ENCODE measurements at regions not wholly inside any gene's neighbourhood (a gene's known extent, or its start where the extent isn't known, plus 50 kb on each side); places are given as distances from the start of the nearest gene placed in this dataset.

DNA sequence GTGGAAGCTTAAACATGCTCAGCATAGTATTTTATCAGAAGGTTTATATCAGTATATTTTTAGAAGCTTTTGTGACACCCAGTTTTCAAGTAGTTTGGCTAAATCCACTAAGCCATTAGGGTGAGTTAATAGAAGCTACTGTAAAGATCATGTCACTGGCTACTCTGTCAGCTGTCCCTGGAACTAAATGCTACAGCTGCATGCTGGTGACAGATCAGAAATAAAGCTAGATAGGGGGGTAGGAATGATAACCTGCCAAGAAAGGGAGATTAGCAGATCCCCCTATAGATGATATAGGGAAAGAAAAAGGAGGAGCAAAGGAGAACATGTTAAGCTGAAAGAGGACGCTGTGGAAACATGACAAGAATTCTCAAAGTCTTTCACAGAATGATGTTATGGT, 363.2 kb downstream of the QKI start:
- DNase-seq = no peak

DNA sequence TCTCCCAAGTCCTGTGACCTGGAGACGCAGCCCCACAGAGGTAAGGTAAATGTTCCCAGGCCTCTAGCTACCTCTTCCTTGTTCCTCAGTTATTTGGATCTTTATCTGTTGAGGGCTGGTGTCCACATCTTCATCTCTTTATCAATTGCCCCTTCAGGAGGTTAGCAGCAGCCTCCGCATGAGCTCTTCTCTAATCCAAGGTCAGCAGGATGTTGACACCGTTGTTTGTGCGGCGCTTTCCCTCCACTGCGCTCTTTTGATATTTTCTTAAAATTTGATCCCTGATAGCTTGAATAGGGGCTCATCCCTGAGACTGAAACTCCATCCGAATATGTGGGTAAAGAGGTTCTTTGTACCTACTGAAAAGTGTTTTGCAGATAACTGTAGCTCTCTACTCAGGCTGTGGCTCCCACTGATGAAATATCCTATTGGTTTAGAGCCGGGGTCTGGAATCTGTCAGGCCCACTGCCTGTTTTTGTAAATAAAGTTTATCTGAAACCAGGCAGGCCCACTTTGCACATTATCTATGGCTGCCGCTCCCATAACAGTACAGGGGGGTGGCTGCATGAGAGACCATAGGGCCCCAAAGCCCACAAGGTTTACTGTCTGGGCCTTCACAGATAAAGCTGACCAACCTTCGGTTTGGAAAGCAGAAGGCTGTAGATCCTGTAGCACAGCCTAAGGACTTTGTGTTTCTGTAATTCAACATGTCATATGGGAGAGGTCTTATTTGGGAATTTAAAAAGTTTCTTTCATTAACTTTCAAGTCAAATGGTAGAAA, 362.6 kb downstream of the QKI start:
- no peak for DNase-seq

DNA sequence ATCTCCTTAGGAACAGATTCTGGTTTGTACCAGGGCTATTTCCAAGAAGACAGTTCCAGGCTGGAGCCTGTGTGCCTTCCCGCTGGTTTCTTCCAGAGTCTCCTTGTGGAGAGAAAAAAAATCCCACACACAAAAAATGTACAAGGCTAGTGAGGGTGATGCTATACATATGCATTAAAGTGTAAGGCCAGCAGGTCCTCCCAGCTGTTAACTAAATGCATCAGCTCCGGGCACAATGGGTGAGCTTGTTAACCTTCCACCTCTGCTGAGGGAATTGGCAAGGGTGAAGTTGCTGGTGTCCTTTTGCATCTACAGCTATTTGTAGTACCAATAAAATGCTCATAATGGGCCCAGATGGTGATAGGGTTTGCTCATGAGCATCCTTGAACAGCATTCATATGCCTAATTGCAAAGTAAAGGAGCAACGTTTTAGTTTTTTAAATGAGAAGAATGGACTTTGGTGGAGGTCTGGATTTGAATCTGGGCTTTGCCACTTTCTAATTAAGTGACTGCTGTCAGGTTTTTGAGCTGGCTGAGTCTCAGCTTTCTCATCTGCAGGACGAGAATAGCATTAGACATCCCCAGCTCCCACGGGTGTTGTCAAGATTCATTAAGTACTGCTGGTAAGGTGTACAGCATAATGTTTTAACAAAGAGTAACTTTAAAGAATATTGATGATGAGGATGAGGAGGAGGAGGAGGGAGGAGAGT, 361.8 kb downstream of the QKI start:
- DNase-seq = peak; percentile 30 to 63

DNA sequence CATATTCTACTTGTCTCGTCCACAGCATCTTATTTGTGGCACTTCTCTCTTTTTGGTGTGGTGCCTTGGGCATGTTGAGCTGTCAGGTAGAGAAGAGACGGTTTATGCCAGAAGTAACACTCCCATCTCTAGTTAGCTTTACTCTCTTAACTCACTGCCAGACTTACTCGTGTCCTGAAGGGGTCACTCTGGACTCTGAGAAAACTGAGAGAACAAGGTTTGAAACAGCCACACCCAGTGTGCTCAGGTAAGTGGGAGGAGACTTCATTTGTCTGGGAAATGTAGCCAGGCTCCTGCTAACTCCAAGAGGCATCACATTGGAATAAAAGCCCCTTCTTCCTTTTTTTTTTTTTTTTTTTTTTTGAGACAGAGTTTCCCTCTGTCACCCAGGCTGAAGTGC, 360.8 kb downstream of the QKI start:
- DNase-seq = no peak

DNA sequence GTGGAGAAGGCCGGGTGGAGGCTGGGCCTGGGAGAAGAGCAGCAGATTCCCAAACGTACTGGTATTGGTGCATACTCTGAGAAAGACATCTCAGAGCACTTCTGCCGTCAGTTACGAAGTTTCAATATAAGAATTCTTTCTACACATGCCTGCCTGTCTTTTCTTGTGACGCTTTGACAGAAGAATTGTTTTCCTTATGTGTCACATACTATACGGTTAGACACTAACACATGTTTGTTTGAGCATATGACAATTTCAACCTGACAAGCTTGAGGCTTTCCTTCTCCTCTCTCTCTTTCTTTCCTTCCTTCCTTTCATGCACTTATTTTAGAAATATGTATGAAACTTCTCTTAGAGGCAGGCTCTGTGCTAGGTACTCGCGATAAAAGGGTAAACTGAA, 360.0 kb downstream of the QKI start:
- no peak for DNase-seq

DNA sequence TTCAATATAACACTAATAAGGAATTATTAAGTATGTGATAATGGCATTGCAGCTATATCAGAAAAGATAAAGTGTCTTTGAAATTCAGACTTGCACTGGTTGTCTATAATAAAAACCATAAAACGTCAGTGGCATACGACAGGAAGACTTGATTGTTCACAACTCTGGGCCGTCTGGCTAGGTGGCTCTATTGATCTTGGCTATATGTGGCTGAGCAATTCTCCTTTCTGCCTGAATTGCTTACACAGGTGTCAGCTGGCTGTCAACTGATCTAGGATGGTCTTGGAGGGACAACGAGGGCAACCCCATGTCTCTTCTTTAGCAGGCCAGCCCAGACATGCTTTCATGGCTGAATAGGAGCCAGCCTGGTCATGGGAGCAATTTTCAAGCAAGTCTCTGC, 359.1 kb downstream of the QKI start:
- DNase-seq = no peak

DNA sequence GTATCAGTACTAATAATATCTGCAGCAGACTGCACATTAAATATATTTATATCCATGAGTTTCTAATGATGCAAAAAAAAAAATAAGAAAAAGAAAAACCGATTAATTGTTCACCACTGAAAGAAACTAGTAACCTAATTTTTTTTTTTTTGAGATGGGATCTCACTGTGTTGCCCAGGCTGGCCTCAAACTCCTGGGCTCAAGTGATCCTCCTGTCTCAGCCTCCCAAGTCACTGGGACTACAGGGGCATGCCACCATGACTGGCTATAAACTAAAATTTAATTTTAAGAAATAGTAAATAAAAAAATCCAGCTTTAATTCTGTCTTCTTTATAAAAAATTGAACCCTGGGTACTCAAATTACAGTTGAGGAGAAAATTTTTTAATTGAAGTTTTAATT, 358.2 kb downstream of the QKI start:
- DNase-seq = no peak

DNA sequence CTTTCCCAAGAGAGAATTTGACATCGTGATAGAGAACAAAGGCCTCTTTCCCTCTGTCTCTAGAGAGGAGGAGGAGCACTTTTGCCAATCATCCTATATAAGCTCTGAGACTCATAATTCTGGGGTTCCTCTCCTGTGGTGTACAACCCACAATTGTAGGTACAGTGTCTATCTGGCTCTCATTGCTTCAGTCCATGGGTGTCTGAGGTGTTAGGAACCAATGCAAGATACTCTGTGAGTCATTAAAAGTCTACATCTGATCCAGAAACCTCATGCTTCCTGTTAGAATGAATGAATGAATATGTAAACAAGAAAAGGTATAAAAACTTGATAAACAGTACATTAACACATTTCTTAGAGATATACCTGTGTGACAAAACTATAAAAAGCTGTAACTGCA, 356.7 kb downstream of the QKI start:
- no peak for DNase-seq

DNA sequence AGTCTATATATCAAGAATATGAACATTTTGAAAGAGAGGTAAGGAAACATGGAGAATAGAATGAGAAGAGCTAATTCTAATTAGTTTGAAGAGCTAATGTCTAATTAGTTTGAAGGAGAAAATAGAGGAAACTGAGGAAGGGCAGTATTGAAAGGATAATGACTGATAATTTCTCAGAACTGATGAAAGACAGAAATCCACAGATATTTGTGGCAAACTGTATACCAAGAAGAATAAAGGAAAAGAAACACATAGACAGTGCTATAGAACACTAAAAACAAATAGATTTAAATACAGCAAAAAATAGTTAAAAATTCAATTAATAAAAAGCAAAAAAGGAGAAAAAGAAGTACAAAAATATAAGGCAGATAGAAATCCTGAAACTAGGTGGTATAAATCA, 354.4 kb downstream of the QKI start:
- DNase-seq = no peak

DNA sequence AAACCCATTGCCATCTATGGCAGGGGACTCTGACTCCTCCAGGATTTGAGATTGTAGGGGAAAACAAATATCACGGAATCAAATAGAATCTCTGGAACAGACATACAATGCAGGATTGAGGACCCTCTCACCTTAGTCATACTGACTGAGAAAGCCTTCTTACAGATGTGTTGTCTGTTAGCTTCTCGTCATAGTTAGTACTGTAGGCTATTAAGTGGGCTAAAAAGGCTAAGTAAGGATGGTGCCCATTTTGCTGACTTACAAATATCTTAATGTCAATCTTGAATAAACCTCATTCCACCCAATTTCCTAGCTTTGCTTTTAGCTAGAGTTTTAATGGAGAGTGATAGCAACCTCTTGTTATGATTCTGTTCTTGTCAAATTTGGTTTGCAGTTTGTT, 352.4 kb downstream of the QKI start:
- no peak for DNase-seq

DNA sequence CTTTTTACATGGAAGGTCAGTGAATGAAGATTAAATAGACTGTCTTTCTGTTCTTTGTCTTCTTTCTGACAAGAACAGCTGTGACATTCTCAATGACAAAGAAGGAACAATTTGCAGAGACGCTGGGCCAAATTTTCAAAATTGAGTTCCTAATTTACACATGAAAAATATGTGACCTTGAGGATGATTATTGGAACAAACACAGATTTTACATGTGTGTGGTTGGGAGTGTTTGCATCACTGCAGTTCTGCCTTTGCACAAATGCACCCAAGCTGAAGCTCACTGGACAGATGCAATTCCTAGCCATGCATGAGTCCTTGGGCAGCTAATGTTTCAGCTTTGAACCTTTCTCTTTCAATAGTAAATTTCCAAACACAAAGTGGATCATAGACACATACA, 350.8 kb downstream of the QKI start:
- no peak for DNase-seq

DNA sequence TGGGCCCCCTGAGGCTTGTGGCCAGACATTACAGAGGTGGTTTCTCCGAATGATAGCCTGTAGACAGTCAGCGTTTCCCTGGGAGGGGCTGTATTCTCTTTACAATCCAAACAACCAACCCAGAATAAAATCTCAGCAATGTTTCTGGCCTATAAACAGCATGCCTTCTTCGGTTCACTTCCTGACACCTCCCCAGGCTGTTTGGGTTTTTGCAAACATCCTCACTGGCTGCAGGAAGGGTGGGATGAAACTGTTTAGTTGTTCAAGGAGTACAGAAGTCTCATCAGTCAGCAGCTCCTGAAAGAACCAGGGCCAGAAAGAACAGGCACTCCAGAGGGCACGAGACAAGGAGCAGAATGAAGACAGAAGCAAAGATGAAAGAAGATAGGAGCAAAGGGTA, 350.0 kb downstream of the QKI start:
- DNase-seq = no peak

DNA sequence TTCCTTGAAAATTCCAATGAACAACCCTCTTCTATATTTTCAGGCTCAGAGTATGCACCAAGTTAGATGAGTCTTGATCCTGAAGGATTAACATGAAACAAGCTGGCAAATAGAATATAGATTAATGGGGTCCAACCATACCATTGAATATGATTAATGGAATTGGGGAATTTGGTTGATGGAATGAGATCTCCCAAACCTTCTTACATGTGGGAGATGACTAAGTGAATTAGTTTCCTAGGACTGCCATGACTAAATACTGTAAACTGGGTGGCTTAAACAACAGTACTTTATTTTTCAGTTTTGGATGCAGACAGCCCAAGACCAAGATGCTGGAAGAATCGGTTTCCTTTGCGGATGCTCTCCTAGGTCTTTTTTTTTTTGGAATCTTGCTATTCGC, 347.0 kb downstream of the QKI start:
- no peak for DNase-seq

DNA sequence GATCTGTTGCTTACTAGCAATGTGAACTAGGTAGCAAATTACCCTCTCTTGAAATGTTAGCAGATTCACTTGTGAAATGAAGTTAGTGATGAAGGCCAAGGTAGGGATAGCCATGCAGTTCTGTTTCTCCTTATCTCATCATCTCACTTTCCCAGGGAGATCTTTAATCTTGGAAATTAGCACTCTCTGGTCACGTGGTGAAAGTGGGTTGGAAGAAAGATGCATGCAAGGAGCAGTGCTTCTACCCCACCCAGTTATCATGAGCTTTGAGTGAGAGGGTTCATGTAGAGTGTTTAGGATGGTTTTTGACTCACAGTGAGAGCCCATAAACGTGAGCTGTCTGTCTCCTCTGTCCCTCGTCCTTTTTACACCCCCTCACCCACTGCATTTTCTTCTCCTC, 346.3 kb downstream of the QKI start:
- DNase-seq = no peak

DNA sequence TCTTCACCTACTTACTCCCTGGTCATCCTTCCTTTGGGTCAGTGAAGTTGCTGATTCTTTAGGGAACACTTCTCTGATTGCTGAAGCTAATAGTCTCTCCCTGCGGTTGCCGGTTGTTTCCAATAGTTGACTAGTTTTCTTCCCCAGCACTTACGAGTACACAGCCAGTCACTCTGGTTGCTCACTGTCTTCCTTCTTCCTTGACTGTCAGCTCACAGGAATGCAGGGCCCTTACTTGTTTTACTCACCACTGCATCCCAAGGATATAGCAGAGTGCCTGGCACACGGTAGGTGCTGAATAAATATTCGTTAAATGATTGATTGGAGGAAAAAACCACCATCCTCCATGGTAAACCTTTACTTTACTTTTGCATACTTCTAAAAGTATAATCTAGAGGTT, 345.0 kb downstream of the QKI start:
- DNase-seq = no peak

DNA sequence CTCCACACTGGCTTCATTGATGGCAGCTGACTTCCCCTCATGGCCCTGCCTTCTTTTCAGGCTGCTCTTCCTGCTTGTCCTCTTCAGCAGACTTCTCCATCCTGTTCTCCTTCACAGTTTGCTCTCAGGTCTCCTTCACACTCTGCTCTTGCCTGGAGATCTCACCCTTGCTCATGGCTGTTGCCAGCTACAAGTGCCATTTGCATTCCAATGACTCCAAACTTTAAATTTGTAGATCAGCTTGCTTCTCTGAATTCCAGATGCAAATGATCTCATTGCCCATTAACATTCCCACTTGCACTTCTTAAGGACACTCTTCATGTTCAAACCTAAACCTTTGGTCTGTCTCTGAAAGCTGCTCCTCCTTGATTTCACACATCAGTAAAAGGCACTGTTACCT, 343.0 kb downstream of the QKI start:
- DNase-seq = no peak

DNA sequence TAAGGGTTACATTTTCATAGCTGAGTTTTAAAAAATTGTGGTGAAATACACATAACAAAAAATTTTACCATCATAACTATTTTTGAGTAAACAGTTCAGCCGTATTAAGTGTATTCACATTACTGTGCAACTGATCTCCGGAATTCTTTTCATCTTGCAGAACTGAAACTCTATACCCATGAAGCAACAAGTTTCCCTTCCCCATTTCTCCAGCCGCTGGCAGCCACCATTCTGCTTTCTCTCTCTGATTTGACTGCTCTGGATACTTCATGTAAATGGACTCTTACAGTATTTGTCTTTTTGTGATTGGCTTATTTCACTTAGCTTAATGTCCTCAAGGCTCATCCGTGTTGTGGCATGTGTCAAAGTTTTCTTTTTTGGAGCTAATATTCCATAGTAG, 341.6 kb downstream of the QKI start:
- DNase-seq = no peak

DNA sequence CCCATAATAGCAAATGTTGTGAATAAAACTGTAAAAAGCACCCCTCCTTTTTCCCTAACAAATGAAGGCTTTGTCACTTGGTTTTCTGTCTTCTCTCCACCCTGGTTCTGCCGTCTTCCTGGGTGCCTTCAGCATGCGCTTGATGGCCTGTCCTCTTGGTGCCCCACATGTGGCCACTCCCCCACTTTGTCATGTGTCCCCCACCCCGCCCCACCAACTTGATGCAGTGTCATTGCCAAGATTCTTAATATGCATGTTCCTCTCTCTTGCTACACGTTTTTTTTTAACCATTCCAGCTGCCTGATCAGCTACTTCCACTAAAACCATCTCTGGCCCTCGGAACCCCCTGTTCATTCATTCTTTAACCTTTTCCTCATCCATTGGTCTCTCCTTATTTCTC, 340.3 kb downstream of the QKI start:
- DNase-seq = no peak

DNA sequence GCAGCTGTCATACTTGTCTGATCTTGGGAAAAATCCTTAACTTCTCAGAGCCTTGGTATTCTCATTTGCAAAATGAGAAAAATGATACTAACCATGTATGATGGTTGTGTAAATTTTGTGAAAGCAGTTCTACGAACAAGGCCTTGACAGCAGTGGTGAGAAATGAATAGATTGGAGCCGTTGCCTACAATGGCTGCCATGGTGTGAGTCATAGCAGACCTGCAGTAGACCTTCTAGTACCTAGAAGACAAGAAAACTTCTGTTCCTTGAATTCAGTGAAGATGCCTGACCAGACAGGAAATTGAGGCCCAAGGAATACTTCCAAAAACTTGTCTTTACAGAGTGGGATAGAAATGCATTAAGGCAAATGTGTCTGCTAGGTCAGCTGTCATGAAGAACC, 338.9 kb downstream of the QKI start:
- no peak for DNase-seq

DNA sequence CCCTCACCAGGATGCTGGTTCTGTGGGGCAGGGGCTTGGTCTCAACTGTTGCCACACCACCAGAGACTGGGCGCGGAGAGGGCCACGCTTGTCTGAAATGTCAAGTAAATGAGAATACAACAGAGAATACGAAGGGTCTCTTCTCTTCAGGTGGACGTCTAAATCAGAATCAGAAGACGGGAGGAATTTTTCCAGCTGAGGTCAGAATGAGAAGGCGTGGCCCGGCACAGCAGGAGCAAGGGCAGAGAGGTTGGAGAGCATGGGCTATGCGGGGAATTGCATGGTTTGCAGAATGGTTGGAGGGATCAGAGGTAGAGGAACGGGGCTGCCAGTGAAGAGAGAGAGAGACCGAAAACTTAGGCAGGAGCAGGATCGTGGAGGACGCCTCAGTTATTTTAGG, 337.9 kb downstream of the QKI start:
- DNase-seq = no peak

DNA sequence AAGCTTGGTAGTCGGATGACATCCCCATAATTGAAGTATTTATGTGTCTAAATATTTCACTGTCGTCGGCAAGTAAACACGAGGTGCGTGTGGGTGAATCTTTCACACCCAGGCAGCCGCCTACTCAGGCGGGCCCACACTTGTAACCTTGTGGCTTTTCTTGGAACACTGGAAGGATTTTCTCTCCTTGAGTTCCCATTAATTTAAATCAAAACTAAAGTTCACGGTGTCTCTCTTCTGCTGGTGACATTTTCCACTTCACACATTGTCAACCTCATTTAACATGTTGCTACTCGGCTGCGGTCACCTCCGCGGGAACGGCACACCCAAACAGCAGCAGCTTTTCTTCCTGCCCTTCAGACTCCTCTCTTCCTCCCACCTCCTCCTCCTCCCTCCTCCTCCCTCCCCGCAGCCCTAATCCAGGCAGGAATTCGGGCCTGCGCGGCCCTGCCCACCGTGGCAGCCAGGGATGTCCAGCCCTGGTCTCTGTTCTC, 336.6 kb downstream of the QKI start:
- no peak for DNase-seq

DNA sequence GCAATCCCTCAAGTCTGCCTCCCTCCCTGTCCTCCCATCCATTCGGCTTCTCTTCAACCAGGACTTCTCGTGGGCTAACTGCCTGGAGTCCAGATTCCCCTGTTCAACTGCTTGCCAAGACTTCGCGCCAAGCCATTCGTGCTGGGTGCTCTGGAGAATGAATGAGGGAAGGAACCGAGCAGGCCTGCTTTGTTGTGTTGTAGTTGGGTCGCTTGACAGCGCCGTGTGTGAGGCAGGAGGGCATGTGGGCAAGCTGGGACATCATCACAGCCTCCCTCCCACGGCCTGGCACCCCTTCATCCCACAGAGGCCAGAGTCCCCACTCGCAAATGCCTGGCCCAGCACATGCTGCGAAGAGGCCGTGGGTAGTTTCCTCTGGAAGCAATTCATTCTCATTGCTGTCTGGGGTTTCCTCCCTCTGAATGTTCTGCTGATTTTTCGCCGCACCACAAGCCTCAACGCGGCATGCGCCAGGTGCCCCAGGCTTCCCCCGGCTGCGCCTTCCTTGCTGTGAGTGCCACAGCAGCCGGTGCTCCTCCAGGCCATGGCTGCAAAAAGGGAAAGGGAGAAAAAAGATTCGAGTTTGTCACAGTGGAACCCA, 336.0 kb downstream of the QKI start:
- no peak for DNase-seq

DNA sequence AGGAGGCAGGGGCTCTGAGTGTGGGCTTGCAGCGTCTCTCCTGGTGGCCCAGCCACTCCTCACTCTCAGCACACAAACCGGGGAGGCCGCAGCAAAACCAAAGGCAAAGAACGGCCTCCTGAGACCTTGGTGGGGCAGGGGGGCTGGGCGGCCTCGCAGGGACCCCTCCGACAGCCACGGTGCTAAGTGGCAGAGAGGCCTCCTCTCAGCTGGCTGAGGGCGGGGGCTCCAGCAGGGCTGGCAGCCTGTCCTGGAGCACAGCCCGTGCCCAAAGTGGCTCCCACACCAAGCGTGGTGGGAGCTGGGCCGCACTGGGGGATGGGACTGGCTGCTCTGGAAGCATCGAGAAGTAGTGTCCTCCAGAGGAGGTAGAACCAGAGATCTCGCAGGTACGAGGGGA, 334.4 kb downstream of the QKI start:
- no peak for DNase-seq

DNA sequence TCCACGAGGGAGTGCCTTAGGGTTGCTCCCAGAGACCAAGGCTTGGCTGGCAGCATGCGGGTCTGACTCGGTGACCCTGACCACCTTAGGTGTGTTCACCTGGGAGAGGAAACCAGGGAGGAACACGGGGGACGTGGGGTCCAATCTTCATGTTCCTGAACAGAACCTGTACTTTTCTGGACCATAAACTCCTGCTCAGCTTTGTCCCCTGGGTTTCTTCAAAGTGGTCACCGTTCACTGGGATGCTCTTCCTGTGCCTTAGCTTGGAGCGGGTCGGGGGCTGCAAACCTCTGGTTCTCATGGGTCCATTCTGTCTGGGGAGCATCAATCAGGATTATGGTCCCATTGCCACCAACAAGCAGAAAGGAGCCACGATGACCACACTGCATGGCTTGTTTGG, 333.5 kb downstream of the QKI start:
- no peak for DNase-seq
